ENCODE measurements at regions not wholly inside any gene's neighbourhood (a gene's known extent, or its start where the extent isn't known, plus 50 kb on each side); places are given as distances from the start of the nearest gene placed in this dataset.

- TF ChIP-seq CTCF (IDR thresholded peaks at IDR 0.05 in 2 of 3, conservative IDR thresholded peaks at IDR 0.05 in 1 of 3; ENCODE audit: insufficient read depth in 2 of 3, low read depth in 1 of 3, low read length in 3 of 3) (no peak), ZNF384 (IDR thresholded peaks at IDR 0.05; ENCODE audit: low read depth, low read length) (no peak), MTF1 (CRISPR knock-in tag; IDR thresholded peaks at IDR 0.05; ENCODE audit: borderline replicate concordance) (no peak), KDM1A (IDR thresholded peaks at IDR 0.05) (no peak)
Measured at GRCh38 chr1:193565971-193566577, 379.7 kb upstream of the B3GALT2 start.

Measured in K562 (cell line).